ENCODE measurements at regions not wholly inside any gene's neighbourhood (a gene's known extent, or its start where the extent isn't known, plus 50 kb on each side); places are given as distances from the start of the nearest gene placed in this dataset.

DNA sequence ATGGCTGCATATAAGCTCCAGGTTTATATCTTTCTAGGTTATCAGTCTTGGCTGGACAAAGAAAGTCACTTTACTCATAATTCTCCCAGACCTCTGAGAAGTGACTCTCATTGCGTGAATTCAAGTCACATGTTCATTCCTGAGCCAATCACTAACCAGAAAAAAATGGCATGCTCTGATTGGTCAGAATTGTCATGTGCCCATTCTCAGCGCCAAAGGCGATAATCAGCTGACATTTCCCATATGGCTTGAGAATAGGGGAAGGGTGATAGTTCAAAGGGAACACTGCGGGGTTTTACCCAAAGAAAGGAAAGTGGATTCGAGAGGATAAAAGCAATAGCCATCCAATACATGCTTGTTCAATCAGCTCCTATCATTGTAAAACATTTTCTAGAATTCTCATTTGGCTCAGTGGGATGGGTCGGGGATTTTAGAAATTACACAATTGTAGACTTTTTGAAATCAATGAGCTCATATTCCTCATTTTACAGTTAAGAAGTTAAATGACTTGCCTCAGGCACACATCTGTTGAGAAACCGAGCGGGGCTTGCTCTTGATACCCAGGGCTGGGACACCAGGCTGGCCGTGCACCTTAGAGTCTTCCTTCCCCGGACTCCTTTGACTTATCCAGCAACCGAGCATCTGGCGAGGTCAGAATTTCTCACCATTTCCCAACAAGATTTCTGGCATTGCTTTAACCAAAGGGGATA lies 454.0 kb upstream of the TBX3 start:
- TF ChIP-seq EHMT2 (IDR thresholded peaks at IDR 0.05; ENCODE audit: low read depth) = no peak
- TF ChIP-seq POLR2A (IDR thresholded peaks at IDR 0.05; ENCODE audit: low read length) = no peak
- TF ChIP-seq, protein P1, sequence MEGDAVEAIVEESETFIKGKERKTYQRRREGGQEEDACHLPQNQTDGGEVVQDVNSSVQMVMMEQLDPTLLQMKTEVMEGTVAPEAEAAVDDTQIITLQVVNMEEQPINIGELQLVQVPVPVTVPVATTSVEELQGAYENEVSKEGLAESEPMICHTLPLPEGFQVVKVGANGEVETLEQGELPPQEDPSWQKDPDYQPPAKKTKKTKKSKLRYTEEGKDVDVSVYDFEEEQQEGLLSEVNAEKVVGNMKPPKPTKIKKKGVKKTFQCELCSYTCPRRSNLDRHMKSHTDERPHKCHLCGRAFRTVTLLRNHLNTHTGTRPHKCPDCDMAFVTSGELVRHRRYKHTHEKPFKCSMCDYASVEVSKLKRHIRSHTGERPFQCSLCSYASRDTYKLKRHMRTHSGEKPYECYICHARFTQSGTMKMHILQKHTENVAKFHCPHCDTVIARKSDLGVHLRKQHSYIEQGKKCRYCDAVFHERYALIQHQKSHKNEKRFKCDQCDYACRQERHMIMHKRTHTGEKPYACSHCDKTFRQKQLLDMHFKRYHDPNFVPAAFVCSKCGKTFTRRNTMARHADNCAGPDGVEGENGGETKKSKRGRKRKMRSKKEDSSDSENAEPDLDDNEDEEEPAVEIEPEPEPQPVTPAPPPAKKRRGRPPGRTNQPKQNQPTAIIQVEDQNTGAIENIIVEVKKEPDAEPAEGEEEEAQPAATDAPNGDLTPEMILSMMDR (IDR thresholded peaks at IDR 0.05) = no peak
- TF ChIP-seq RAD21 (conservative IDR thresholded peaks at IDR 0.05 in 1 of 2, IDR thresholded peaks at IDR 0.05 in 1 of 2) = no peak
- TF ChIP-seq, protein P2, sequence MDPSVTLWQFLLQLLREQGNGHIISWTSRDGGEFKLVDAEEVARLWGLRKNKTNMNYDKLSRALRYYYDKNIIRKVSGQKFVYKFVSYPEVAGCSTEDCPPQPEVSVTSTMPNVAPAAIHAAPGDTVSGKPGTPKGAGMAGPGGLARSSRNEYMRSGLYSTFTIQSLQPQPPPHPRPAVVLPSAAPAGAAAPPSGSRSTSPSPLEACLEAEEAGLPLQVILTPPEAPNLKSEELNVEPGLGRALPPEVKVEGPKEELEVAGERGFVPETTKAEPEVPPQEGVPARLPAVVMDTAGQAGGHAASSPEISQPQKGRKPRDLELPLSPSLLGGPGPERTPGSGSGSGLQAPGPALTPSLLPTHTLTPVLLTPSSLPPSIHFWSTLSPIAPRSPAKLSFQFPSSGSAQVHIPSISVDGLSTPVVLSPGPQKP (IDR thresholded peaks at IDR 0.05; ENCODE audit: low read depth, low read length) = no peak
- no peak for TF ChIP-seq MYC (IDR thresholded peaks at IDR 0.05; ENCODE audit: borderline replicate concordance, low read length)
- TF ChIP-seq RFX5 (IDR thresholded peaks at IDR 0.05) = no peak
- TF ChIP-seq CHD4 (IDR thresholded peaks at IDR 0.05; ENCODE audit: borderline replicate concordance) = no peak
- TF ChIP-seq, protein P3, sequence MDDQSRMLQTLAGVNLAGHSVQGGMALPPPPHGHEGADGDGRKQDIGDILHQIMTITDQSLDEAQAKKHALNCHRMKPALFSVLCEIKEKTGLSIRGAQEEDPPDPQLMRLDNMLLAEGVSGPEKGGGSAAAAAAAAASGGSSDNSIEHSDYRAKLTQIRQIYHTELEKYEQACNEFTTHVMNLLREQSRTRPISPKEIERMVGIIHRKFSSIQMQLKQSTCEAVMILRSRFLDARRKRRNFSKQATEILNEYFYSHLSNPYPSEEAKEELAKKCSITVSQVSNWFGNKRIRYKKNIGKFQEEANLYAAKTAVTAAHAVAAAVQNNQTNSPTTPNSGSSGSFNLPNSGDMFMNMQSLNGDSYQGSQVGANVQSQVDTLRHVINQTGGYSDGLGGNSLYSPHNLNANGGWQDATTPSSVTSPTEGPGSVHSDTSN (IDR thresholded peaks at IDR 0.05) = no peak
- no peak for TF ChIP-seq HOXB5 (CRISPR knock-in tag; IDR thresholded peaks at IDR 0.05)
- no peak for TF ChIP-seq KDM1A (IDR thresholded peaks at IDR 0.05; ENCODE audit: low read depth)
- TF ChIP-seq, protein P4, sequence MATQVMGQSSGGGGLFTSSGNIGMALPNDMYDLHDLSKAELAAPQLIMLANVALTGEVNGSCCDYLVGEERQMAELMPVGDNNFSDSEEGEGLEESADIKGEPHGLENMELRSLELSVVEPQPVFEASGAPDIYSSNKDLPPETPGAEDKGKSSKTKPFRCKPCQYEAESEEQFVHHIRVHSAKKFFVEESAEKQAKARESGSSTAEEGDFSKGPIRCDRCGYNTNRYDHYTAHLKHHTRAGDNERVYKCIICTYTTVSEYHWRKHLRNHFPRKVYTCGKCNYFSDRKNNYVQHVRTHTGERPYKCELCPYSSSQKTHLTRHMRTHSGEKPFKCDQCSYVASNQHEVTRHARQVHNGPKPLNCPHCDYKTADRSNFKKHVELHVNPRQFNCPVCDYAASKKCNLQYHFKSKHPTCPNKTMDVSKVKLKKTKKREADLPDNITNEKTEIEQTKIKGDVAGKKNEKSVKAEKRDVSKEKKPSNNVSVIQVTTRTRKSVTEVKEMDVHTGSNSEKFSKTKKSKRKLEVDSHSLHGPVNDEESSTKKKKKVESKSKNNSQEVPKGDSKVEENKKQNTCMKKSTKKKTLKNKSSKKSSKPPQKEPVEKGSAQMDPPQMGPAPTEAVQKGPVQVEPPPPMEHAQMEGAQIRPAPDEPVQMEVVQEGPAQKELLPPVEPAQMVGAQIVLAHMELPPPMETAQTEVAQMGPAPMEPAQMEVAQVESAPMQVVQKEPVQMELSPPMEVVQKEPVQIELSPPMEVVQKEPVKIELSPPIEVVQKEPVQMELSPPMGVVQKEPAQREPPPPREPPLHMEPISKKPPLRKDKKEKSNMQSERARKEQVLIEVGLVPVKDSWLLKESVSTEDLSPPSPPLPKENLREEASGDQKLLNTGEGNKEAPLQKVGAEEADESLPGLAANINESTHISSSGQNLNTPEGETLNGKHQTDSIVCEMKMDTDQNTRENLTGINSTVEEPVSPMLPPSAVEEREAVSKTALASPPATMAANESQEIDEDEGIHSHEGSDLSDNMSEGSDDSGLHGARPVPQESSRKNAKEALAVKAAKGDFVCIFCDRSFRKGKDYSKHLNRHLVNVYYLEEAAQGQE (IDR thresholded peaks at IDR 0.05) = no peak
- no peak for TF ChIP-seq ESRRA (IDR thresholded peaks at IDR 0.05; ENCODE audit: borderline replicate concordance, low read length)
- no peak for TF ChIP-seq JUN (IDR thresholded peaks at IDR 0.05)

Measured in A549 (cell line).